ENCODE measurements at regions not wholly inside any gene's neighbourhood (a gene's known extent, or its start where the extent isn't known, plus 50 kb on each side); places are given as distances from the start of the nearest gene placed in this dataset.

GRCh38 chr5:92496545-92496944, 1084.5 kb downstream of the NR2F1-AS1 start:
- no peak for TF ChIP-seq CTCF (conservative IDR thresholded peaks at IDR 0.05)
- TF ChIP-seq ZFX (IDR thresholded peaks at IDR 0.05) = no peak
